ENCODE measurements at regions not wholly inside any gene's neighbourhood (a gene's known extent, or its start where the extent isn't known, plus 50 kb on each side); places are given as distances from the start of the nearest gene placed in this dataset.
"Not testable (repeated sequence)": the region's sequence is repeated elsewhere in the genome, so short reads cannot be mapped to it uniquely, and the experiment has no call there.

GRCh38 chr4:28488021-28488420, 1627.4 kb downstream of the STIM2 start:
- H3K27ac Mint-ChIP-seq = no peak overlapping the region
- no peak overlapping the region for H3K4me3 Mint-ChIP-seq
- no peaks in the 10 kb centered on the region for H3K36me3 Mint-ChIP-seq (ENCODE audit: low read depth)
- H3K9me3 Mint-ChIP-seq = peaks cover 3% of the 10 kb centered on the region
- H3K27me3 Mint-ChIP-seq = no peaks in the 10 kb centered on the region
- intact Hi-C loops (cut with micrococcal nuclease) = no loop called here
- no peaks in the 10 kb centered on the region for H3K4me1 Mint-ChIP-seq (ENCODE audit: low read depth)

GRCh38 chr4:28490669-28491068, 1630.0 kb downstream of the STIM2 start:
- H3K9me3 Mint-ChIP-seq = peaks cover 12% of the 10 kb centered on the region
- H3K27ac Mint-ChIP-seq = no peak overlapping the region
- no peaks in the 10 kb centered on the region for H3K27me3 Mint-ChIP-seq
- H3K36me3 Mint-ChIP-seq (ENCODE audit: low read depth) = no peaks in the 10 kb centered on the region
- intact Hi-C loops (cut with micrococcal nuclease) = no loop called here
- H3K4me3 Mint-ChIP-seq = no peak overlapping the region
- H3K4me1 Mint-ChIP-seq (ENCODE audit: low read depth) = no peaks in the 10 kb centered on the region

GRCh38 chr4:28505064-28505463, 1644.4 kb downstream of the STIM2 start:
- no peaks in the 10 kb centered on the region for H3K36me3 Mint-ChIP-seq (ENCODE audit: low read depth)

GRCh38 chr4:28508636-28509035, 1648.0 kb downstream of the STIM2 start:
- H3K4me3 Mint-ChIP-seq = no peak overlapping the region
- peaks cover 21% of the 10 kb centered on the region for H3K9me3 Mint-ChIP-seq
- intact Hi-C loops (cut with micrococcal nuclease) = no loop called here
- no peaks in the 10 kb centered on the region for H3K36me3 Mint-ChIP-seq (ENCODE audit: low read depth)
- no peak overlapping the region for H3K27ac Mint-ChIP-seq
- no peaks in the 10 kb centered on the region for H3K27me3 Mint-ChIP-seq
- H3K4me1 Mint-ChIP-seq (ENCODE audit: low read depth) = no peaks in the 10 kb centered on the region

More at GRCh38 chr4:28505064-28505463, 1644.4 kb downstream of the STIM2 start:
- Mint-ChIP-seq H3K27ac (no peak overlapping the region), H3K4me1 (ENCODE audit: low read depth) (no peaks in the 10 kb centered on the region), H3K4me3 (no peak overlapping the region), H3K27me3 (no peaks in the 10 kb centered on the region), H3K9me3 (peaks cover 15% of the 10 kb centered on the region)
- intact Hi-C loops (cut with micrococcal nuclease) = no loop called here

- intact Hi-C loops (cut with micrococcal nuclease); H3K27me3 Mint-ChIP-seq; H3K27ac Mint-ChIP-seq; H3K4me3 Mint-ChIP-seq; H3K36me3 Mint-ChIP-seq (ENCODE audit: low read depth); H3K4me1 Mint-ChIP-seq (ENCODE audit: low read depth): not testable (repeated sequence)
- peaks cover 18% of the 10 kb centered on the region for H3K9me3 Mint-ChIP-seq
Measured at GRCh38 chr4:28514766-28515165, 1654.1 kb downstream of the STIM2 start.

- Mint-ChIP-seq H3K4me3 (no peak overlapping the region), H3K27ac (no peak overlapping the region), H3K27me3 (no peaks in the 10 kb centered on the region), H3K36me3 (ENCODE audit: low read depth) (no peaks in the 10 kb centered on the region), H3K4me1 (ENCODE audit: low read depth) (no peaks in the 10 kb centered on the region), H3K9me3 (peaks cover 9% of the 10 kb centered on the region)
- intact Hi-C loops (cut with micrococcal nuclease) = no loop called here
Measured at GRCh38 chr4:28518561-28519165, 1658.0 kb downstream of the STIM2 start.

- intact Hi-C loops (cut with micrococcal nuclease) = no loop called here
- Mint-ChIP-seq H3K27me3 (no peaks in the 10 kb centered on the region), H3K36me3 (ENCODE audit: low read depth) (no peaks in the 10 kb centered on the region), H3K4me3 (no peak overlapping the region), H3K27ac (no peak overlapping the region), H3K9me3 (no peaks in the 10 kb centered on the region), H3K4me1 (ENCODE audit: low read depth) (no peaks in the 10 kb centered on the region)
Measured at GRCh38 chr4:28523681-28524190, 1663.1 kb downstream of the STIM2 start.

GRCh38 chr4:28536124-28536523, 1675.5 kb downstream of the STIM2 start:
- H3K4me1 Mint-ChIP-seq (ENCODE audit: low read depth) = no peaks in the 10 kb centered on the region
- no peaks in the 10 kb centered on the region for H3K36me3 Mint-ChIP-seq (ENCODE audit: low read depth)
- intact Hi-C loops (cut with micrococcal nuclease) = no loop called here
- peaks cover 9% of the 10 kb centered on the region for H3K9me3 Mint-ChIP-seq
- H3K4me3 Mint-ChIP-seq = no peak overlapping the region
- H3K27ac Mint-ChIP-seq = no peak overlapping the region
- H3K27me3 Mint-ChIP-seq = no peaks in the 10 kb centered on the region

- no peaks in the 10 kb centered on the region for H3K4me1 Mint-ChIP-seq (ENCODE audit: low read depth)
- no peak overlapping the region for H3K27ac Mint-ChIP-seq
- no peak overlapping the region for H3K4me3 Mint-ChIP-seq
- H3K36me3 Mint-ChIP-seq (ENCODE audit: low read depth) = no peaks in the 10 kb centered on the region
- no peaks in the 10 kb centered on the region for H3K9me3 Mint-ChIP-seq
- no peaks in the 10 kb centered on the region for H3K27me3 Mint-ChIP-seq
- intact Hi-C loops (cut with micrococcal nuclease) = no loop called here
Measured at GRCh38 chr4:28545986-28546385, 1685.3 kb downstream of the STIM2 start.

- Mint-ChIP-seq H3K9me3 (no peaks in the 10 kb centered on the region), H3K27me3 (no peaks in the 10 kb centered on the region), H3K4me1 (ENCODE audit: low read depth) (no peaks in the 10 kb centered on the region), H3K4me3 (no peak overlapping the region), H3K27ac (no peak overlapping the region), H3K36me3 (ENCODE audit: low read depth) (no peaks in the 10 kb centered on the region)
- intact Hi-C loops (cut with micrococcal nuclease) = no loop called here
Measured at GRCh38 chr4:28548136-28548535, 1687.5 kb downstream of the STIM2 start.

- Mint-ChIP-seq H3K27ac (no peak overlapping the region), H3K9me3 (no peaks in the 10 kb centered on the region), H3K4me1 (ENCODE audit: low read depth) (no peaks in the 10 kb centered on the region), H3K36me3 (ENCODE audit: low read depth) (no peaks in the 10 kb centered on the region), H3K4me3 (no peak overlapping the region), H3K27me3 (no peaks in the 10 kb centered on the region)
- intact Hi-C loops (cut with micrococcal nuclease) = no loop called here
Measured at GRCh38 chr4:28548594-28548993, 1688.0 kb downstream of the STIM2 start.

GRCh38 chr4:28555866-28556265, 1695.2 kb downstream of the STIM2 start:
- no peaks in the 10 kb centered on the region for H3K9me3 Mint-ChIP-seq
- no peaks in the 10 kb centered on the region for H3K4me1 Mint-ChIP-seq (ENCODE audit: low read depth)
- H3K4me3 Mint-ChIP-seq = no peak overlapping the region
- intact Hi-C loops (cut with micrococcal nuclease) = no loop called here
- H3K36me3 Mint-ChIP-seq (ENCODE audit: low read depth) = no peaks in the 10 kb centered on the region
- no peak overlapping the region for H3K27ac Mint-ChIP-seq
- H3K27me3 Mint-ChIP-seq = no peaks in the 10 kb centered on the region

GRCh38 chr4:28557755-28558154, 1697.1 kb downstream of the STIM2 start:
- Mint-ChIP-seq H3K4me3 (no peak overlapping the region), H3K9me3 (no peaks in the 10 kb centered on the region), H3K4me1 (ENCODE audit: low read depth) (no peaks in the 10 kb centered on the region), H3K27me3 (no peaks in the 10 kb centered on the region), H3K36me3 (ENCODE audit: low read depth) (no peaks in the 10 kb centered on the region), H3K27ac (no peak overlapping the region)
- intact Hi-C loops (cut with micrococcal nuclease) = no loop called here

GRCh38 chr4:28558895-28559294, 1698.3 kb downstream of the STIM2 start:
- intact Hi-C loops (cut with micrococcal nuclease) = no loop called here
- Mint-ChIP-seq H3K27ac (no peak overlapping the region), H3K4me1 (ENCODE audit: low read depth) (no peaks in the 10 kb centered on the region), H3K4me3 (no peak overlapping the region), H3K36me3 (ENCODE audit: low read depth) (no peaks in the 10 kb centered on the region), H3K27me3 (no peaks in the 10 kb centered on the region), H3K9me3 (no peaks in the 10 kb centered on the region)

GRCh38 chr4:28562913-28563312, 1702.3 kb downstream of the STIM2 start:
- H3K27me3 Mint-ChIP-seq = no peaks in the 10 kb centered on the region
- peaks cover 8% of the 10 kb centered on the region for H3K9me3 Mint-ChIP-seq
- no peak overlapping the region for H3K4me3 Mint-ChIP-seq
- H3K4me1 Mint-ChIP-seq (ENCODE audit: low read depth) = no peaks in the 10 kb centered on the region
- H3K36me3 Mint-ChIP-seq (ENCODE audit: low read depth) = no peaks in the 10 kb centered on the region
- intact Hi-C loops (cut with micrococcal nuclease) = no loop called here
- no peak overlapping the region for H3K27ac Mint-ChIP-seq

All from dendritic cell treated with granulocyte-macrophage colony-stimulating factor and Interleukin-4, amounts not matched to agents 40 ng/mL and 50 ng/mL, for 4 days (primary cell).